ENCODE measurements at regions not wholly inside any gene's neighbourhood (a gene's known extent, or its start where the extent isn't known, plus 50 kb on each side); places are given as distances from the start of the nearest gene placed in this dataset.

DNA sequence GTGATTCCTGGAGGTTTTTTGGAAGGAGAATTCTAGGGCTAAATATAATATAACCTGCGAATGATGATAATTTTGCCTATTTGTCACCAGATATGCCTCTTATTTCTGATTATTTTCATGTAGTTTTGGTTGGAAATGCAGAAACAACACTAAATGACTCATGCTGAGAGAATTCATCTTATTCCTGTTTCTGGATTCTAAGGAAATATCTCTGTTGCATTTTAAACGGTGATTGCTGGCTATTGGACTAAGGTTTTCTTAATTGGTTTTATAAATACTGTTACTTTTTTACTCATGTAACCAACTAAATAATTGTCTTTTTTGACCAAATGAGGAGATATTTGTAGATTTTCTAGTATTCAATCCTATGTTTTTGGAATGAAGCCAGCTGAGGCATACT is 204.9 kb upstream of the NPSR1 start:
- Mint-ChIP-seq H3K4me3 (no peak overlapping the region), H3K4me1 (no peaks in the 10 kb centered on the region), H3K27ac (no peak overlapping the region), H3K27me3 (ENCODE audit: low read depth in 2 of 2) (no peaks in the 10 kb centered on the region), H3K36me3 (no peaks in the 10 kb centered on the region), H3K9me3 (peaks cover 3 to 5% of the 10 kb centered on the region in 2 donors)
- WGBS (ENCODE audit: insufficient coverage) = no CpG with 5 or more reads among the region's 2 CpGs
- H3K27ac ChIP-seq (ENCODE audit: low read length) = no peak overlapping the region
- ATAC-seq (no peak), DNase-seq (no peak)
- no peaks in the 10 kb centered on the region for H3K9me3 ChIP-seq (ENCODE audit: control insufficient read depth, insufficient read depth, low read length)
- TF ChIP-seq, protein P1, sequence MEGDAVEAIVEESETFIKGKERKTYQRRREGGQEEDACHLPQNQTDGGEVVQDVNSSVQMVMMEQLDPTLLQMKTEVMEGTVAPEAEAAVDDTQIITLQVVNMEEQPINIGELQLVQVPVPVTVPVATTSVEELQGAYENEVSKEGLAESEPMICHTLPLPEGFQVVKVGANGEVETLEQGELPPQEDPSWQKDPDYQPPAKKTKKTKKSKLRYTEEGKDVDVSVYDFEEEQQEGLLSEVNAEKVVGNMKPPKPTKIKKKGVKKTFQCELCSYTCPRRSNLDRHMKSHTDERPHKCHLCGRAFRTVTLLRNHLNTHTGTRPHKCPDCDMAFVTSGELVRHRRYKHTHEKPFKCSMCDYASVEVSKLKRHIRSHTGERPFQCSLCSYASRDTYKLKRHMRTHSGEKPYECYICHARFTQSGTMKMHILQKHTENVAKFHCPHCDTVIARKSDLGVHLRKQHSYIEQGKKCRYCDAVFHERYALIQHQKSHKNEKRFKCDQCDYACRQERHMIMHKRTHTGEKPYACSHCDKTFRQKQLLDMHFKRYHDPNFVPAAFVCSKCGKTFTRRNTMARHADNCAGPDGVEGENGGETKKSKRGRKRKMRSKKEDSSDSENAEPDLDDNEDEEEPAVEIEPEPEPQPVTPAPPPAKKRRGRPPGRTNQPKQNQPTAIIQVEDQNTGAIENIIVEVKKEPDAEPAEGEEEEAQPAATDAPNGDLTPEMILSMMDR (IDR thresholded peaks at IDR 0.05) = no peak
- no peaks in the 10 kb centered on the region for H3K36me3 ChIP-seq (ENCODE audit: control insufficient read depth, insufficient read depth, low read length)
- no peak overlapping the region for H3K4me3 ChIP-seq (ENCODE audit: low read length)
- H3K27me3 ChIP-seq (ENCODE audit: control insufficient read depth, insufficient read depth, low read length) = no peaks in the 10 kb centered on the region
- intact Hi-C loops (cut with micrococcal nuclease) = no loop called here
- H3K4me1 ChIP-seq (ENCODE audit: control insufficient read depth, insufficient read depth, low read length) = no peaks in the 10 kb centered on the region

DNA sequence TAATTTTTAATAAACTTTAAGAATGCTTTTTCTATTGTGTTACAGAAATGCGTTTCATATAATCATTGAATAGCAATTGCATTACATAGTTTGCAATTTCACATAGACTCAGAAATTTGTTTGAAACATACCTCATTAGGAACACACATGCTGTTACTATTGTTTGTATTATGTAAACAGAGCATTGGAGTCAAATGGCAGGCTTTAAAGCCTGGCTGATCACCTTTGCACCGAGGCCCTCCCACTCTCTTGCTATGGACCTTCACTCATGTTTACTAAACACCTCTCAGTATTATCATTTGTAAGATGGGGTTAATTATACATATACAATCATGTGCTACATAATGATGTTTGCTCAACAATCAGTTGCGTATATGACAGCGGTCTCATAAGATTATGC is 203.6 kb upstream of the NPSR1 start:
- 83% methylated on average over 2 of the region's 4 CpGs for WGBS (ENCODE audit: insufficient coverage)
- no peaks in the 10 kb centered on the region for H3K4me1 Mint-ChIP-seq
- TF ChIP-seq, protein P1 (IDR thresholded peaks at IDR 0.05) = no peak
- Histone ChIP-seq H3K36me3 (ENCODE audit: control insufficient read depth, insufficient read depth, low read length) (no peaks in the 10 kb centered on the region), H3K4me1 (ENCODE audit: control insufficient read depth, insufficient read depth, low read length) (no peaks in the 10 kb centered on the region), H3K9me3 (ENCODE audit: control insufficient read depth, insufficient read depth, low read length) (no peaks in the 10 kb centered on the region), H3K4me3 (ENCODE audit: low read length) (no peak overlapping the region), H3K27me3 (ENCODE audit: control insufficient read depth, insufficient read depth, low read length) (no peaks in the 10 kb centered on the region), H3K27ac (ENCODE audit: low read length) (no peak overlapping the region)
- no peaks in the 10 kb centered on the region for H3K27me3 Mint-ChIP-seq (ENCODE audit: low read depth in 2 of 2)
- ATAC-seq (no peak), DNase-seq (no peak)
- no peaks in the 10 kb centered on the region for H3K36me3 Mint-ChIP-seq
- H3K4me3 Mint-ChIP-seq = no peak overlapping the region
- no peak overlapping the region for H3K27ac Mint-ChIP-seq
- peaks cover 4 to 7% of the 10 kb centered on the region in 2 donors for H3K9me3 Mint-ChIP-seq
- intact Hi-C loops (cut with micrococcal nuclease) = no loop called here

DNA sequence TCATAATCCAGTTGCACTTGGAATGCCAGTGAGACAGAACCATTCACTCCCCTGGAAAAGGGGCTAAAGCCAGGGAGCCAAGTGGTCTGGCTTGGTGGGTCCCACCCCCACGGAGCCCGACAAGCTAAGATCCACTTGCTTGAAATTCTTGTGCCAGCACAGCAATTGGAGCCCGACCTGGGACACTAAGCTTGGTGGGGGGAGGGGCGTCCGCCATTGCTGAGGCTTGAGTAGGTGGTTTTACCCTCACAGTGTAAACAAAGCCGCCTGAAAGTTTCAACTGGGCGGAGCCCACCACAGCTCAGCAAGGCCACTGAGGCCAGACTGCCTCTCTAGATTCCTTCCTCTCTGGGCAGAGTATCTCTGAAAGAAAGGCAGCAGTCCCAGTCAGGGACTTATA is 200.7 kb upstream of the NPSR1 start:
- Histone ChIP-seq H3K4me1 (ENCODE audit: control insufficient read depth, insufficient read depth, low read length) (no peaks in the 10 kb centered on the region), H3K27me3 (ENCODE audit: control insufficient read depth, insufficient read depth, low read length) (no peaks in the 10 kb centered on the region), H3K36me3 (ENCODE audit: control insufficient read depth, insufficient read depth, low read length) (no peaks in the 10 kb centered on the region), H3K9me3 (ENCODE audit: control insufficient read depth, insufficient read depth, low read length) (no peaks in the 10 kb centered on the region), H3K4me3 (ENCODE audit: low read length) (no peak overlapping the region), H3K27ac (ENCODE audit: low read length) (no peak overlapping the region)
- Mint-ChIP-seq H3K27me3 (ENCODE audit: low read depth in 2 of 2) (no peaks in the 10 kb centered on the region), H3K9me3 (peaks cover 6 to 11% of the 10 kb centered on the region in 2 donors), H3K27ac (no peak overlapping the region), H3K4me3 (no peak overlapping the region), H3K36me3 (no peaks in the 10 kb centered on the region), H3K4me1 (no peaks in the 10 kb centered on the region)
- intact Hi-C loops (cut with micrococcal nuclease) = no loop called here
- DNase-seq = no peak
- no peak for ATAC-seq
- 90% methylated on average over 7 of the region's 7 CpGs for WGBS (ENCODE audit: insufficient coverage)
- TF ChIP-seq, protein P1 (IDR thresholded peaks at IDR 0.05) = no peak

DNA sequence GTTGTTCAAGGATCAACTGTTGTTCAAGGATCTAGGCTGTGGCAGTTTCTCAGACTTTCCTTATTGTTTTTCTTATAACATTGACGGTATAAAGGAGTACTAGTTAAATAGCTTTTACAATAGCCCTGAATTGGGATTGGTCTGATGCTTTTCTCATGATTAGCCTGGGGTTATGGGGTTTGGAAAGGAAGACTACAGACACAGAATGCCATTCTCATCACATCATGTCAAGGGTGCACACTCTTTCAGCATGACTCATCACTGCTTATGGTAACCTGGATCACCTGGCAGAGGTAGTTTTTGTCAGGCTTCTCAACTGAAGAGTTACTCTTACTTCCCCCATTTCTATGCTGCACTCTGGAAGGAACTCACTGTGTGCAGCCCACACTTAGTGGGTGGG is 194.2 kb upstream of the NPSR1 start:
- Histone ChIP-seq H3K27ac (ENCODE audit: low read length) (no peak overlapping the region), H3K4me1 (ENCODE audit: control insufficient read depth, insufficient read depth, low read length) (no peaks in the 10 kb centered on the region), H3K27me3 (ENCODE audit: control insufficient read depth, insufficient read depth, low read length) (no peaks in the 10 kb centered on the region), H3K4me3 (ENCODE audit: low read length) (no peak overlapping the region), H3K36me3 (ENCODE audit: control insufficient read depth, insufficient read depth, low read length) (no peaks in the 10 kb centered on the region), H3K9me3 (ENCODE audit: control insufficient read depth, insufficient read depth, low read length) (no peaks in the 10 kb centered on the region)
- intact Hi-C loops (cut with micrococcal nuclease) = no loop called here
- WGBS (ENCODE audit: insufficient coverage) = 83% methylated on average over 1 of the region's 1 CpG
- Mint-ChIP-seq H3K4me1 (no peaks in the 10 kb centered on the region), H3K36me3 (no peaks in the 10 kb centered on the region), H3K9me3 (peaks cover 17 to 19% of the 10 kb centered on the region in 2 donors), H3K27me3 (ENCODE audit: low read depth in 2 of 2) (no peaks in the 10 kb centered on the region), H3K27ac (no peak overlapping the region), H3K4me3 (no peak overlapping the region)
- TF ChIP-seq, protein P1 (IDR thresholded peaks at IDR 0.05) = no peak
- ATAC-seq = no peak
- no peak for DNase-seq
